Mesothelial cell of epicardium (in vitro differentiated cells): ENCODE measurements at regions not wholly inside any gene's neighbourhood (a gene's known extent, or its start where the extent isn't known, plus 50 kb on each side); places are given as distances from the start of the nearest gene placed in this dataset.

Source experiments
- DNase-seq, 2 experiments: peaks; one replicate each; pipeline ENCODE4 v3.0.0; 2021; ENCODE audit warnings: low spot score in 2 of 2; ENCODE audit not compliant: unreplicated experiment in 2 of 2
- H3K27ac Mint-ChIP-seq: 2 replicates; pipeline ENCODE4 v1.8.0; 2021; ENCODE audit warnings: mixed read lengths
- H3K27me3 Mint-ChIP-seq: 2 replicates; pipeline ENCODE4 v1.8.0; 2021; ENCODE audit warnings: low read depth, mixed read lengths
- H3K36me3 Mint-ChIP-seq: 2 replicates; pipeline ENCODE4 v1.8.0; 2021; ENCODE audit warnings: mixed read lengths
- H3K4me1 Mint-ChIP-seq: 2 replicates; pipeline ENCODE4 v1.8.0; 2021; ENCODE audit warnings: mixed read lengths
- H3K4me3 Mint-ChIP-seq: 2 replicates; pipeline ENCODE4 v1.8.0; 2021; ENCODE audit warnings: mild to moderate bottlenecking, moderate library complexity, mixed read lengths
- H3K9me3 Mint-ChIP-seq: 2 replicates; pipeline ENCODE4 v1.8.0; 2021; ENCODE audit warnings: mixed read lengths
- CTCF ChIP-seq: fragments of 200-600 bp; sonication (generic); IDR thresholded peaks from one replicate; pipeline ENCODE4 v1.5.0; 2021; ENCODE audit warnings: antibody characterized with exemption; ENCODE audit not compliant: unreplicated experiment

GRCh38 chr5:165130656-165131055 is 1625.2 kb downstream of the MAT2B start:
- Mint-ChIP-seq H3K36me3 (no peaks in the 10 kb centered on the region), H3K9me3 (no peaks in the 10 kb centered on the region), H3K4me1 (peaks cover 11% of the 10 kb centered on the region), H3K27ac (no peak overlapping the region), H3K4me3 (no peak overlapping the region), H3K27me3 (no peaks in the 10 kb centered on the region)
- no peak for DNase-seq
- no peak for TF ChIP-seq CTCF

- Mint-ChIP-seq H3K4me1 (peaks cover 27% of the 10 kb centered on the region), H3K27ac (no peak overlapping the region), H3K4me3 (no peak overlapping the region), H3K9me3 (no peaks in the 10 kb centered on the region), H3K36me3 (no peaks in the 10 kb centered on the region), H3K27me3 (no peaks in the 10 kb centered on the region)
- no peak for DNase-seq
- TF ChIP-seq CTCF, result no peak
Observed at GRCh38 chr5:165134155-165134554, 1628.7 kb downstream of the MAT2B start.

GRCh38 chr5:165135565-165135964 is 1630.1 kb downstream of the MAT2B start:
- no peak for DNase-seq
- Mint-ChIP-seq H3K27me3 (no peaks in the 10 kb centered on the region), H3K27ac (peak overlapping the region; percentile 18), H3K9me3 (no peaks in the 10 kb centered on the region), H3K4me1 (peaks cover 27% of the 10 kb centered on the region), H3K4me3 (no peak overlapping the region), H3K36me3 (no peaks in the 10 kb centered on the region)
- no peak for TF ChIP-seq CTCF

- Mint-ChIP-seq H3K9me3 (no peaks in the 10 kb centered on the region), H3K4me1 (peaks cover 29% of the 10 kb centered on the region), H3K27me3 (no peaks in the 10 kb centered on the region), H3K4me3 (no peak overlapping the region), H3K27ac (no peak overlapping the region), H3K36me3 (no peaks in the 10 kb centered on the region)
- no peak for DNase-seq
- no peak for TF ChIP-seq CTCF
Observed at GRCh38 chr5:165137701-165138100, 1632.3 kb downstream of the MAT2B start.

- DNase-seq, result no peak
- Mint-ChIP-seq H3K27ac (no peak overlapping the region), H3K4me1 (peaks cover 34% of the 10 kb centered on the region)
Observed at GRCh38 chr5:165138236-165138635, 1632.8 kb downstream of the MAT2B start.

More at GRCh38 chr5:165138236-165138635, 1632.8 kb downstream of the MAT2B start:
- H3K4me3 Mint-ChIP-seq, result no peak overlapping the region
- H3K9me3 Mint-ChIP-seq, result no peaks in the 10 kb centered on the region
- no peaks in the 10 kb centered on the region for H3K36me3 Mint-ChIP-seq
- H3K27me3 Mint-ChIP-seq, result no peaks in the 10 kb centered on the region
- no peak for TF ChIP-seq CTCF
